ENCODE measurements at regions not wholly inside any gene's neighbourhood (a gene's known extent, or its start where the extent isn't known, plus 50 kb on each side); places are given as distances from the start of the nearest gene placed in this dataset.

GRCh38 chr6:14375930-14376329, 258.4 kb downstream of the CD83 start (continued):
- TF ChIP-seq AFF4 (CRISPR knock-in tag; IDR thresholded peaks at IDR 0.05; ENCODE audit: borderline replicate concordance) (no peak), SMAD3 (CRISPR knock-in tag; IDR thresholded peaks at IDR 0.05; ENCODE audit: borderline replicate concordance) (no peak), MAX (CRISPR knock-in tag; IDR thresholded peaks at IDR 0.05) (no peak), PRDM15 (CRISPR knock-in tag; IDR thresholded peaks at IDR 0.05) (no peak), ATF6 (CRISPR knock-in tag; IDR thresholded peaks at IDR 0.05) (no peak), CTCF (IDR thresholded peaks at IDR 0.05) (no peak), ZBTB43 (CRISPR knock-in tag; IDR thresholded peaks at IDR 0.05) (no peak)

GRCh38 chr6:14379568-14379967, 262.0 kb downstream of the CD83 start:
- H3K27me3 Mint-ChIP-seq (ENCODE audit: low read depth): peaks cover 7% of the 10 kb centered on the region
- ATAC-seq (peak; percentile 60), DNase-seq (ENCODE audit: low spot score) (no peak)
- POLR2A ChIA-PET: no interaction called here
- CTCF ChIA-PET: no interaction called here
- H3K27ac Mint-ChIP-seq: peak overlapping the region; percentile 96
- H3K9me3 Mint-ChIP-seq: peaks cover 32% of the 10 kb centered on the region
- peaks cover 34% of the 10 kb centered on the region for H3K36me3 Mint-ChIP-seq
- no peak overlapping the region for H3K4me3 Mint-ChIP-seq
- H3K4me1 Mint-ChIP-seq: peaks cover 74% of the 10 kb centered on the region
- TF ChIP-seq FOXP4 (CRISPR knock-in tag; IDR thresholded peaks at IDR 0.05) (peak; percentile 70; the same call in 1 of the 2 replicates), CREB1 (CRISPR knock-in tag; IDR thresholded peaks at IDR 0.05) (no peak), FOXK1 (CRISPR knock-in tag; IDR thresholded peaks at IDR 0.05) (peak; percentile 73; the same call in 1 of the 2 replicates), TEAD4 (CRISPR knock-in tag; IDR thresholded peaks at IDR 0.05) (no peak), USF1 (CRISPR knock-in tag; IDR thresholded peaks at IDR 0.05) (no peak), ZNF423 (CRISPR knock-in tag; IDR thresholded peaks at IDR 0.05) (no peak; the same call in 1 of the 2 replicates), ZMAT4 (CRISPR knock-in tag; IDR thresholded peaks at IDR 0.05) (no peak), ZNF219 (CRISPR knock-in tag; IDR thresholded peaks at IDR 0.05; ENCODE audit: borderline replicate concordance) (no peak), SMAD4 (CRISPR knock-in tag; IDR thresholded peaks at IDR 0.05) (no peak), NR2C2 (CRISPR knock-in tag; IDR thresholded peaks at IDR 0.05) (no peak), SP1 (CRISPR knock-in tag; conservative IDR thresholded peaks at IDR 0.05) (0 out of 2 replicates have a peak, but pooled peaks have one; percentile 16), ZNF396 (CRISPR knock-in tag; IDR thresholded peaks at IDR 0.05; ENCODE audit: borderline replicate concordance) (no peak), ZNF232 (CRISPR knock-in tag; IDR thresholded peaks at IDR 0.05) (no peak), ETV6 (CRISPR knock-in tag; IDR thresholded peaks at IDR 0.05) (peak; percentile 82)
